Fibroblast of the aortic adventitia (primary cell): ENCODE measurements at regions not wholly inside any gene's neighbourhood (a gene's known extent, or its start where the extent isn't known, plus 50 kb on each side); places are given as distances from the start of the nearest gene placed in this dataset.

Experiments used
- DNase-seq: peaks from one replicate; pipeline ENCODE4 v3.0.0-alpha.2; 2010; ENCODE audit warnings: low read depth
- H3K4me3 ChIP-seq: 2 replicates; pipeline ENCODE4 v1.5.1; 2011; ENCODE audit warnings: low read depth, mild to moderate bottlenecking, control low read depth, low read length, moderate library complexity
- CTCF ChIP-seq: IDR thresholded peaks from 2 replicates; pipeline ENCODE4 v1.5.1; 2011; ENCODE audit warnings: mild to moderate bottlenecking, low read length, control low read depth, inconsistent platforms; ENCODE audit not compliant: insufficient read depth

- DNase-seq = peak; percentile 37
Measured at GRCh38 chr11:45580399-45580798, 85.0 kb downstream of the CHST1 start.

GRCh38 chr11:45578316-45578715 lies 87.1 kb downstream of the CHST1 start:
- H3K4me3 ChIP-seq = no peak overlapping the region
- no peak for DNase-seq
- TF ChIP-seq CTCF = no peak

More at GRCh38 chr11:45580399-45580798, 85.0 kb downstream of the CHST1 start:
- no peak overlapping the region for H3K4me3 ChIP-seq
- TF ChIP-seq CTCF = no peak

- no peak for DNase-seq
- TF ChIP-seq CTCF = no peak
Measured at GRCh38 chr11:45577752-45578151, 87.7 kb downstream of the CHST1 start.

GRCh38 chr11:45576461-45577215 lies 88.8 kb downstream of the CHST1 start:
- H3K4me3 ChIP-seq = no peak overlapping the region
- TF ChIP-seq CTCF = no peak
- no peak for DNase-seq

More at GRCh38 chr11:45577752-45578151, 87.7 kb downstream of the CHST1 start:
- H3K4me3 ChIP-seq = no peak overlapping the region

GRCh38 chr11:45573728-45574127 lies 91.7 kb downstream of the CHST1 start:
- no peak overlapping the region for H3K4me3 ChIP-seq
- TF ChIP-seq CTCF = no peak
- no peak for DNase-seq

GRCh38 chr11:45572354-45573123 lies 92.9 kb downstream of the CHST1 start:
- no peak for DNase-seq
- no peak overlapping the region for H3K4me3 ChIP-seq
- TF ChIP-seq CTCF = no peak
